Keratinocyte (primary cell): ENCODE measurements at regions not wholly inside any gene's neighbourhood (a gene's known extent, or its start where the extent isn't known, plus 50 kb on each side); places are given as distances from the start of the nearest gene placed in this dataset.

Experiments used
- DNase-seq: peaks from one replicate; pipeline ENCODE4 v3.0.0-alpha.2; 2011; ENCODE audit warnings: low read depth, missing footprints, low spot score
- FAIRE-seq: peaks from 2 replicates; lab custom pipeline; 2011; peaks lifted over from hg19 to GRCh38; lab: Jason Lieb, UNC
- H2AFZ ChIP-seq: 2 replicates; pipeline ENCODE4 v1.6.0; 2012; ENCODE audit warnings: low read length, control low read depth, inconsistent platforms; ENCODE audit not compliant: control insufficient read depth
- H3K27ac ChIP-seq: 2 replicates; pipeline ENCODE4 v1.5.1; 2011; ENCODE audit warnings: low read length; ENCODE audit not compliant: control insufficient read depth, insufficient read depth
- H3K27me3 ChIP-seq: 3 replicates; pipeline ENCODE4 v1.6.0; 2011; ENCODE audit warnings: low read length; ENCODE audit not compliant: control insufficient read depth, insufficient read depth; ENCODE audit errors: extremely low read depth
- H3K36me3 ChIP-seq, 2 experiments: 2 replicates in 1 of 2; 3 replicates in 1 of 2; pipeline ENCODE4 v1.5.1; 2011; ENCODE audit warnings: low read length in 2 of 2, mild to moderate bottlenecking in 1 of 2; ENCODE audit not compliant: control insufficient read depth in 2 of 2, insufficient read depth in 2 of 2; ENCODE audit errors: extremely low read depth in 1 of 2
- H3K4me1 ChIP-seq: 3 replicates; pipeline ENCODE4 v1.5.1; 2011; ENCODE audit warnings: low read length; ENCODE audit not compliant: control insufficient read depth, insufficient read depth; ENCODE audit errors: extremely low read depth
- H3K4me2 ChIP-seq: 3 replicates; pipeline ENCODE4 v1.6.0; 2011; ENCODE audit warnings: low read depth, low read length; ENCODE audit not compliant: control insufficient read depth, insufficient read depth; ENCODE audit errors: extremely low read depth
- H3K4me3 ChIP-seq, 3 experiments: fragments of 200-600 bp in 1 of 3; sonication (generic) in 1 of 3; 2 replicates in 2 of 3; 3 replicates in 1 of 3; pipeline ENCODE4 v1.5.1; 2011 to 2016; ENCODE audit warnings: low read length in 3 of 3, mild to moderate bottlenecking in 3 of 3, control low read depth in 2 of 3, inconsistent platforms in 1 of 3, low read depth in 1 of 3, mixed read lengths in 1 of 3, mixed run types in 1 of 3, moderate library complexity in 1 of 3; ENCODE audit not compliant: control insufficient read depth in 2 of 3, insufficient read depth in 2 of 3; ENCODE audit errors: extremely low read depth in 1 of 3
- H3K79me2 ChIP-seq: 2 replicates; pipeline ENCODE4 v1.6.0; 2012; ENCODE audit warnings: low read length; ENCODE audit not compliant: control insufficient read depth, insufficient read depth
- H3K9ac ChIP-seq: 3 replicates; pipeline ENCODE4 v1.6.0; 2011; ENCODE audit warnings: low read length; ENCODE audit not compliant: control insufficient read depth, insufficient read depth; ENCODE audit errors: extremely low read depth
- H3K9me1 ChIP-seq: 3 replicates; pipeline ENCODE4 v1.6.0; 2011; ENCODE audit warnings: low read length; ENCODE audit not compliant: control insufficient read depth, insufficient read depth; ENCODE audit errors: extremely low read depth
- H3K9me3 ChIP-seq: 2 replicates; pipeline ENCODE4 v1.5.1; 2012; ENCODE audit warnings: low read depth, low read length; ENCODE audit not compliant: control insufficient read depth
- H4K20me1 ChIP-seq: 3 replicates; pipeline ENCODE4 v1.6.0; 2011; ENCODE audit warnings: low read length; ENCODE audit not compliant: control insufficient read depth, insufficient read depth; ENCODE audit errors: extremely low read depth
- EZH2 ChIP-seq: IDR thresholded peaks from one replicate; pipeline ENCODE4 v1.6.1; 2012; ENCODE audit warnings: inconsistent platforms, mild to moderate bottlenecking, low read length, moderate library complexity
- dilution Hi-C: fragments of 300-500 bp; cut with MboI; formaldehyde crosslinking; loops from one replicate; pipeline ENCODE4 v1.7.0; 2020; ENCODE audit warnings: low sequenced_read_pairs; ENCODE audit not compliant: extremely low pct_ligation_motif_present
- TF ChIP-seq, protein P1 (sequence below), 3 experiments: IDR thresholded peaks in 1 of 3; conservative IDR thresholded peaks in 1 of 3; optimal IDR thresholded peaks in 1 of 3; 2 replicates in 2 of 3; 3 replicates in 1 of 3; pipeline versions ENCODE3 to v1.5.1; 2011; ENCODE audit warnings: low read length in 3 of 3, mild to moderate bottlenecking in 3 of 3, moderate library complexity in 2 of 3, control low read depth in 1 of 3, inconsistent platforms in 1 of 3; ENCODE audit not compliant: insufficient read depth in 2 of 3; ENCODE audit errors: extremely low read depth in 1 of 3

DNA sequence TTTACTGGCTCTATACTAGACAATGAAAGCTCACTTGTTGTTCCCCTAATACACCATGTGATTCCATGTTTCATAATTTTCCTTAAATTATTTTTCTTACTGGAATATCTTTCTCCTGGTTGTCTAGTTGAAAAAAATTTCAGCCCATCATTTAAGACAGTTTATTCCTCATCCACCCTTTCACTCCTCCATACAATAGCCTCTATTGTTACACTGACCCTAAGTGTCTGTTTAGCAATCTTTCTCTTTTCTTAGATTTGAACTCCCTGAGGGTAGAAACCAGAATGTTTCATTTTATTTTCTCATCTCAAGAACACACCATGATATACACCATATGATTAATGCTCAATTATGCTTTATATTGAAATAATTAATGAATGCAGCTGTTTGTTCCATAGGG is 413.4 kb upstream of the ITGA1 start:
- Histone ChIP-seq H3K4me2 (no peak overlapping the region), H3K4me1 (no peaks in the 10 kb centered on the region), H3K9me1 (no peaks in the 10 kb centered on the region), H3K79me2 (no peaks in the 10 kb centered on the region), H2AFZ (no peak overlapping the region), H3K9ac (no peak overlapping the region), H3K36me3 (no peaks in the 10 kb centered on the region), H4K20me1 (no peaks in the 10 kb centered on the region), H3K27ac (no peak overlapping the region), H3K4me3 (no peak overlapping the region), H3K9me3 (no peaks in the 10 kb centered on the region), H3K27me3 (no peaks in the 10 kb centered on the region)
- FAIRE-seq (no peak), DNase-seq (no peak)
- TF ChIP-seq EZH2 = no peak
- dilution Hi-C loops = no loop called here

DNA sequence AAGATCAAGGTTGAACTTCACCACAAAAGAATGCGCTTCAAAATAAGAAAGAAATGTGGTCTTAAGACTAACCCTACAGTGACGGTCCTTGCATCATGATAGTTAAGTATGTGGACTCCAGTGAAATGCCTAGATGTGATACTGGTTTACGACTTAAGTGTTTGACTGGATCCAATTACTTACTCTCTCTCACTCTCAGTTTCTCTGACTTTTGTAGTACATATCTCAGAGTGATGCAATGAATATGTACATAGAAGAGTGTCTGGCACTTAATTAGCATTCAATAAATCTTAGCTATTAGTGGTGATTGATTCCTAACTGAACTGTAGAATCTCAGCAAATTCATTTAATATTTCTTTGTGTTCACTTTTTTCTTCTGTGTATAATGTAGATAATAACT is 411.7 kb upstream of the ITGA1 start:
- dilution Hi-C loops = no loop called here

DNA sequence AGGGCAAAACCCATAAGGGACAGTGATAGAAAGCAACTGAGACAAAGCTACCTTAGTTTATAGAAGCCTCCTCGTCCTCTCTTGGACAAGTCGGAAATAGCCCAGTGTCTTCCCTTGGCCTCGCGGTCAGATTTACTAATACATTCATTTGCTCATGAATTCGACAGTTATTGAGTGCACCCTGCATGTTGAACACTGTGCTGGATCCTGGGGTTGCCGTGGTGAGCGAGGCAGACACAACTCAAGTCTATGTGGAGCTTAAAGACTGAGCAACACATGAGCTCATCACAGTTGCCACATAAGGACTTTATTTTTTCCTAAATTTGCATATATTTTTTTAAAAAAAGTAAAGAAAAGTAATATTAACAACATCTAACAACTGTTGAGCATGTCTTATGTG is 411.1 kb upstream of the ITGA1 start:
- FAIRE-seq (no peak), DNase-seq (no peak)
- no peak overlapping the region for H3K4me3 ChIP-seq
- no peak overlapping the region for H3K9ac ChIP-seq
- no peak overlapping the region for H3K27ac ChIP-seq
- H4K20me1 ChIP-seq = no peaks in the 10 kb centered on the region
- no peak for TF ChIP-seq EZH2
- TF ChIP-seq, protein P1, sequence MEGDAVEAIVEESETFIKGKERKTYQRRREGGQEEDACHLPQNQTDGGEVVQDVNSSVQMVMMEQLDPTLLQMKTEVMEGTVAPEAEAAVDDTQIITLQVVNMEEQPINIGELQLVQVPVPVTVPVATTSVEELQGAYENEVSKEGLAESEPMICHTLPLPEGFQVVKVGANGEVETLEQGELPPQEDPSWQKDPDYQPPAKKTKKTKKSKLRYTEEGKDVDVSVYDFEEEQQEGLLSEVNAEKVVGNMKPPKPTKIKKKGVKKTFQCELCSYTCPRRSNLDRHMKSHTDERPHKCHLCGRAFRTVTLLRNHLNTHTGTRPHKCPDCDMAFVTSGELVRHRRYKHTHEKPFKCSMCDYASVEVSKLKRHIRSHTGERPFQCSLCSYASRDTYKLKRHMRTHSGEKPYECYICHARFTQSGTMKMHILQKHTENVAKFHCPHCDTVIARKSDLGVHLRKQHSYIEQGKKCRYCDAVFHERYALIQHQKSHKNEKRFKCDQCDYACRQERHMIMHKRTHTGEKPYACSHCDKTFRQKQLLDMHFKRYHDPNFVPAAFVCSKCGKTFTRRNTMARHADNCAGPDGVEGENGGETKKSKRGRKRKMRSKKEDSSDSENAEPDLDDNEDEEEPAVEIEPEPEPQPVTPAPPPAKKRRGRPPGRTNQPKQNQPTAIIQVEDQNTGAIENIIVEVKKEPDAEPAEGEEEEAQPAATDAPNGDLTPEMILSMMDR (optimal IDR thresholded peaks at IDR 0.05 in 1 of 3, IDR thresholded peaks at IDR 0.05 in 1 of 3, conservative IDR thresholded peaks at IDR 0.05 in 1 of 3; ENCODE audit: extremely low read depth in 1 of 3, insufficient read depth in 2 of 3, low read length in 3 of 3) = no peak
- no peaks in the 10 kb centered on the region for H3K27me3 ChIP-seq
- no peaks in the 10 kb centered on the region for H3K79me2 ChIP-seq
- H2AFZ ChIP-seq = no peak overlapping the region
- dilution Hi-C loops = no loop called here
- H3K9me1 ChIP-seq = no peaks in the 10 kb centered on the region
- no peaks in the 10 kb centered on the region for H3K9me3 ChIP-seq
- H3K4me2 ChIP-seq = no peak overlapping the region
- H3K4me1 ChIP-seq = no peaks in the 10 kb centered on the region
- no peaks in the 10 kb centered on the region for H3K36me3 ChIP-seq

More for the DNA sequence above, 411.7 kb upstream of the ITGA1 start:
- no peak for TF ChIP-seq EZH2
- TF ChIP-seq, protein P1 (optimal IDR thresholded peaks at IDR 0.05 in 1 of 3, IDR thresholded peaks at IDR 0.05 in 1 of 3, conservative IDR thresholded peaks at IDR 0.05 in 1 of 3; ENCODE audit: extremely low read depth in 1 of 3, insufficient read depth in 2 of 3, low read length in 3 of 3) = no peak
- Histone ChIP-seq H3K4me2 (no peak overlapping the region), H3K27me3 (no peaks in the 10 kb centered on the region), H3K79me2 (no peaks in the 10 kb centered on the region), H3K4me1 (no peaks in the 10 kb centered on the region), H3K4me3 (no peak overlapping the region), H3K9ac (no peak overlapping the region), H2AFZ (no peak overlapping the region), H3K9me3 (no peaks in the 10 kb centered on the region), H3K9me1 (no peaks in the 10 kb centered on the region), H3K36me3 (no peaks in the 10 kb centered on the region), H4K20me1 (no peaks in the 10 kb centered on the region), H3K27ac (no peak overlapping the region)
- no peak for DNase-seq
- no peak for FAIRE-seq
